ENCODE measurements at regions not wholly inside any gene's neighbourhood (a gene's known extent, or its start where the extent isn't known, plus 50 kb on each side); places are given as distances from the start of the nearest gene placed in this dataset.

GRCh38 chr2:2708575-2709430 is 377.7 kb upstream of the MYT1L start:
- Histone ChIP-seq H3K36me3 (ENCODE audit: control insufficient read depth, insufficient read depth, low read length) (no peaks in the 10 kb centered on the region), H3K9me3 (ENCODE audit: control insufficient read depth, insufficient read depth, low read length) (no peaks in the 10 kb centered on the region), H3K4me1 (ENCODE audit: control insufficient read depth, insufficient read depth, low read length) (peaks cover 6% of the 10 kb centered on the region), H3K27ac (ENCODE audit: low read length) (no peak overlapping the region), H3K4me3 (ENCODE audit: low read length) (no peak overlapping the region), H3K27me3 (ENCODE audit: control insufficient read depth, insufficient read depth, low read length) (no peaks in the 10 kb centered on the region)
- H3K9me3 Mint-ChIP-seq = no peaks in the 10 kb centered on the region
- ATAC-seq (no peak), DNase-seq (no peak)
- H3K36me3 Mint-ChIP-seq = no peaks in the 10 kb centered on the region
- H3K4me3 Mint-ChIP-seq = no peak overlapping the region
- H3K4me1 Mint-ChIP-seq = no peaks in the 10 kb centered on the region
- peaks cover 0 to 6% of the 10 kb centered on the region in 2 donors for H3K27me3 Mint-ChIP-seq (ENCODE audit: low read depth in 2 of 2)
- no peak overlapping the region for H3K27ac Mint-ChIP-seq
- WGBS (ENCODE audit: insufficient coverage) = 95% methylated on average over 37 of the region's 37 CpGs
- intact Hi-C loops (cut with micrococcal nuclease) = no loop called here
- TF ChIP-seq CTCF (IDR thresholded peaks at IDR 0.05) = no peak

- H3K27me3 ChIP-seq (ENCODE audit: control insufficient read depth, insufficient read depth, low read length) = no peaks in the 10 kb centered on the region
- Mint-ChIP-seq H3K4me1 (no peaks in the 10 kb centered on the region), H3K27me3 (ENCODE audit: low read depth in 2 of 2) (no peaks in the 10 kb centered on the region), H3K9me3 (no peaks in the 10 kb centered on the region), H3K36me3 (no peaks in the 10 kb centered on the region), H3K27ac (no peak overlapping the region), H3K4me3 (no peak overlapping the region)
- no peaks in the 10 kb centered on the region for H3K9me3 ChIP-seq (ENCODE audit: control insufficient read depth, insufficient read depth, low read length)
- no peak for TF ChIP-seq CTCF (IDR thresholded peaks at IDR 0.05)
- no peak overlapping the region for H3K27ac ChIP-seq (ENCODE audit: low read length)
- no peaks in the 10 kb centered on the region for H3K36me3 ChIP-seq (ENCODE audit: control insufficient read depth, insufficient read depth, low read length)
- no peak for ATAC-seq
- intact Hi-C loops (cut with micrococcal nuclease) = no loop called here
- H3K4me1 ChIP-seq (ENCODE audit: control insufficient read depth, insufficient read depth, low read length) = peaks cover 6% of the 10 kb centered on the region
- 83% methylated on average over 17 of the region's 19 CpGs for WGBS (ENCODE audit: insufficient coverage)
- no peak for DNase-seq
- H3K4me3 ChIP-seq (ENCODE audit: low read length) = no peak overlapping the region
These were observed 376.3 kb upstream of the MYT1L start for GRCh38 chr2:2707206-2707991.

GRCh38 chr2:2706306-2706705 is 375.2 kb upstream of the MYT1L start:
- DNase-seq (no peak), ATAC-seq (no peak)
- Histone ChIP-seq H3K4me1 (ENCODE audit: control insufficient read depth, insufficient read depth, low read length) (peaks cover 6% of the 10 kb centered on the region), H3K27ac (ENCODE audit: low read length) (no peak overlapping the region), H3K36me3 (ENCODE audit: control insufficient read depth, insufficient read depth, low read length) (no peaks in the 10 kb centered on the region), H3K4me3 (ENCODE audit: low read length) (no peak overlapping the region), H3K27me3 (ENCODE audit: control insufficient read depth, insufficient read depth, low read length) (no peaks in the 10 kb centered on the region), H3K9me3 (ENCODE audit: control insufficient read depth, insufficient read depth, low read length) (no peaks in the 10 kb centered on the region)
- Mint-ChIP-seq H3K4me3 (no peak overlapping the region), H3K36me3 (no peaks in the 10 kb centered on the region), H3K27me3 (ENCODE audit: low read depth in 2 of 2) (no peaks in the 10 kb centered on the region), H3K4me1 (no peaks in the 10 kb centered on the region), H3K9me3 (no peaks in the 10 kb centered on the region), H3K27ac (no peak overlapping the region)
- 60% methylated on average over 10 of the region's 10 CpGs for WGBS (ENCODE audit: insufficient coverage)
- no peak for TF ChIP-seq CTCF (IDR thresholded peaks at IDR 0.05)
- intact Hi-C loops (cut with micrococcal nuclease) = no loop called here
